Body of pancreas (tissue), 4 donors: ENCODE measurements at regions not wholly inside any gene's neighbourhood (a gene's known extent, or its start where the extent isn't known, plus 50 kb on each side); places are given as distances from the start of the nearest gene placed in this dataset.

Source experiments
- CTCF ChIP-seq, 7 experiments: fragments of 450-650 bp in 4 of 7; fragments of 200-600 bp in 3 of 7; sonication (generic) in 3 of 7; IDR thresholded peaks; one replicate each; pipeline ENCODE4 v1.5.1; 2016 to 2019; ENCODE audit warnings: antibody characterized with exemption in 7 of 7
- POLR2A ChIP-seq, 3 donors: fragments of 450-650 bp; IDR thresholded peaks; one replicate each; pipeline ENCODE4 v1.6.1; 2016; ENCODE audit warnings: antibody characterized with exemption in 3 of 3, mild to moderate bottlenecking in 2 of 3

GRCh38 chr9:126262738-126263137 lies 63.9 kb upstream of the MVB12B start:
- no peak for TF ChIP-seq CTCF (IDR thresholded peaks at IDR 0.05)
- TF ChIP-seq POLR2A (IDR thresholded peaks at IDR 0.05) = no peak
